Stimulated activated CD4-positive, alpha-beta T cell treated with anti-CD3 and anti-CD28 coated beads, TNF-alpha, amount 100 ng/mL, for 48 hours (primary cell): ENCODE measurements at regions not wholly inside any gene's neighbourhood (a gene's known extent, or its start where the extent isn't known, plus 50 kb on each side); places are given as distances from the start of the nearest gene placed in this dataset.
"Not testable (repeated sequence)": the region's sequence is repeated elsewhere in the genome, so short reads cannot be mapped to it uniquely, and the experiment has no call there.

Source experiments
- DNase-seq, 3 donors: peaks; one replicate each; pipeline ENCODE4 v3.0.0-alpha.2; 2020; ENCODE audit warnings: low read depth in 3 of 3

DNA sequence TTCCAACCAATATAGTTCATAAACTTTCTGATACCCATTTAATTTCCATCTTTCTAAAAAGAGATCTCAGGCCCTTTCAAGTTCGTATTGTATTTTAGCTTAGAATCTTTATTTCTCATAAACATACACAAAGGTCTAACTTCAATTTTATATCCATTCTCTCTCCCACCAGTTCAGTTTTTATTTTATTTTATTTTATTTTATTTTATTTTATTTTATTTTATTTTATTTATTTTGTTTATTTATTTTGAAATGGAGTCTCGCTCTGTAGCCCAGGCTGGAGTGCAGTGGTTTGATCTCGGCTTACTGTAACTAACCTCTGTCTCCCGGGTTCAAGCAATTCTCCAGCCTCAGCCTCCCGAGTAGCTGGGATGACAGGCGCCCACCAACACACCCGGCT lies 552.8 kb downstream of the SLITRK5 start:
- no peak for DNase-seq

GRCh38 chr13:88235441-88235840 lies 564.3 kb downstream of the SLITRK5 start:
- DNase-seq, result no peak

DNA sequence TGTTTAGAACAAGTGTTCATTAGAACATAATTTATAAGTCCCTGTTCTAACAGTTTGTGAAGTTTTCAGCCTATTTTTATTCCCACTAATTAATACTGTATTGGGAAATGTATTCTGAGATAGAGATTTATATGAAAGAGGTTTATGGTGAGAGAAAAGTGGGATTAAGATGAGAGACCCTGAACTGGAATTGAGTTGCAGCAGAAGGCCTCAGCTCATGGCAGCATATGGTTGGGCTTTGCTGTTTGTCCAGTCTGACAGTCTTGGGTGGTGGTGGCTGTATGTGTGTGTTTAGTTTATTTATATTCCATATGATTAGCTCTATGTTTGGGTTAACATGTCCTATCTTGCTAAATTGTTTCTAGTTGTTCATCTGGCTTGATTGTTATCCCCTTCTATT lies 575.1 kb downstream of the SLITRK5 start:
- no peak for DNase-seq

DNA sequence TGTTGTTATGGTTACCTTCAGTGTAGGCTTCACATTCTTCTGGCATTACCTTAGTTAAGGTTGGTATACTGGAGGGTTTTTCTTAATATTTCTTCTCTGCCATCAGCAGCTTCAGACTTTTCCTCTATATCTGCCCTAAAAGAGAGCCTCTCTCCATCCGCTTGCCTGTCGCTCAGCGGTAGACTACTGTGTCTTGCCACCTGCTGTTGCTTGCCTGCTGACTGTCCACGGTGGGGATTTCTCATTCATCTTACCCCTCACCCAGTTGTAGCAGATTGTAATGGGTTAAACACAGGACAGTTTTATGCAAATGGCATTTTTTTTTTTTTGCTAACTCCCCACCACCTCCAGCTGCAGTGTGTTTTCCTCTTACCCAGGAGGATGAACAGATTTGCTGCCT lies 577.2 kb downstream of the SLITRK5 start:
- no peak for DNase-seq

DNA sequence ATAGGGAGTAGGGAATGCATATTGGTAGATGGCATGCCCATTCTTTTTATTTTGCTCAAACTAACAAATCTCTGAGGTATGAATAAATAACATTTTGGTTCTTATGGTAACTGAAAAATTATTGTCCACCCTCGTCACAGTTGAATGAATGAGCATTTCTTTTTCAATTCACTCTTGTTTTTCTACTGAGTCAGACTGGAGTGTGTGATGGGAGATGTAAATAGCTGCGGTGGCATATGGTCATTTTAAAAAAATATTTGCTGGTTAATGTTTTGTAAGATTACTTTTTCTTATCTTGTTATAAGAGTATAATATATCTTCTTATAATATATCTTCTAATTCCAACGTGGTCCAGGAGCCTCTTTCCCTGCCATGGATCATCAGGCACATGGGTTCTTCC lies 586.5 kb downstream of the SLITRK5 start:
- no peak for DNase-seq

DNA sequence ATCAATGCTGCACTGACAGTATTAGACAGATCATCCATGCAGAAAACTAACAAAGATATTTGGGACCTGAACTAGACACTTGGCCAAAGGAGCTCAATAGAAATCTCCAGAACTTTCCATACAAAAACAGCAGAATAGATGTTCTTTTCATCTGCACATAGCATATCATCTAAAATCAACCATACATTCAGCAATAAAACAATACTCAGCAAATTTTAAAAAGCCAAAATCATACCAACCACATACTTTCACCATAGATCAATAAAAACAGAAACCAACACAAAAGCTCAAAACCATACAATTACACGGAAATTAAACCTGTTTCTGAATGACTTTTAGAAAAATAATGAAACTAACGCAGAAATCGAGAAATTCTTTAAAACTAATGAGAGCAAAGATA lies 592.6 kb downstream of the SLITRK5 start:
- DNase-seq, result no peak

- DNase-seq, result no peak
These were observed 610.7 kb downstream of the SLITRK5 start for GRCh38 chr13:88281841-88282240.

DNA sequence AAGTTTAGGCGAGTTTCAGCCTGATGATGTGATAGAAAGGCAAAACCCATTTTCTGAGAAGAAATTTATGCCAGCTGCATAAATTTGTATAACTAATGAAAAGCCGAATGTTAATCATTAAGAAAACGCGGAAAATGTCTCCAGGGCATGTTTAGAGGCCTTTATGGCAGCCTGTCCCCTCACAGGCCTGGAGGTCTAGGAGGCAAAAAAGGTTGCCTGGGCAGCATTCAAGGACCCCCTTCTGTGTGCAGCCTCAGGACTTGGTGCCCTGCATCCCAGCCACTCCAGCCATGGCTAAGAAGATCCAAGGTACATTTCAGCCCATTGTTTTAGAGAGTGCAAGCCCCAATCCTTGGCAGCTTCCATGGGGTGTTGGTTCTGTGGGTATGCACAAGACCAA lies 614.2 kb downstream of the SLITRK5 start:
- no peak for DNase-seq

GRCh38 chr13:88288326-88288725 lies 617.2 kb downstream of the SLITRK5 start:
- no peak for DNase-seq

GRCh38 chr13:88291731-88292130 lies 620.6 kb downstream of the SLITRK5 start:
- DNase-seq, result not testable (repeated sequence)

- no peak for DNase-seq
These were observed 623.2 kb downstream of the SLITRK5 start for GRCh38 chr13:88294368-88294767.

DNA sequence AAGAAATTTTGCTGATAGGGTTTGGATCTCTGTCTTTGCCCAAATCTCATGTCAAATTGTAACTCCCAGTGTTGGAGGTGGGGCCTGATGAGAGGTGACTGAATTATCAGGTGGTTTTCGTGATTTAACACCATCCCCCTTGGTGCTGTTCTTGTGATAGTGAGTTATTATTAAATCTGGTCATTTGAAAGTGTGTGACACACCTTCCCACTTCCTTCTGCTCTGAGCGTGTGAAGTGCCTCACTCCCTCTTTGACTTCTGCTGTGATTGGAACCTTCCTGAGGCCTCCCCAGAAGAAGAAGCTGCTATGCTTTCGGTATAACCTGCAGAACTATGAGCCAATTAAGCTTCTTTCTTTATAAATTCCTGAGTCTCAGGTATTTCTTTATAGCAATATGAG lies 632.0 kb downstream of the SLITRK5 start:
- no peak for DNase-seq

DNA sequence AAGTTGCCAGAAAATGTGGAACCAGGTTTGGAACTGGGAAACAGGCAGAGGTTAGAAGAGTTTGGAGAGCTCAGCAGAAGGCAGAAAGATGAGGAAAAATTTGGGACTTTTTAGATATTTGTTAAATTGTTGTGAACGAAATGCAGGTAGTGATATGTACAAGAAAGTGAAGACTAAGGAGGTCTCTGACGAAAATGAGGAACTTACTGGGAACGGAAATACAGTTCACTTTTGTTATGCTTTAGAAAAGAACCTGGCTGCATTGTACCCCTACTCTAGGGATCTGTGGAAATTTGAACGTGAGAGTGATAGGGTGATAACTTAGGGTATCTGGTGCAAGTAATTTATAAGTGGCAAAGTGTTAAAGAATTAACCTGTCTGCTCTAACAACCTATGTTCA lies 632.4 kb downstream of the SLITRK5 start:
- no peak for DNase-seq

DNA sequence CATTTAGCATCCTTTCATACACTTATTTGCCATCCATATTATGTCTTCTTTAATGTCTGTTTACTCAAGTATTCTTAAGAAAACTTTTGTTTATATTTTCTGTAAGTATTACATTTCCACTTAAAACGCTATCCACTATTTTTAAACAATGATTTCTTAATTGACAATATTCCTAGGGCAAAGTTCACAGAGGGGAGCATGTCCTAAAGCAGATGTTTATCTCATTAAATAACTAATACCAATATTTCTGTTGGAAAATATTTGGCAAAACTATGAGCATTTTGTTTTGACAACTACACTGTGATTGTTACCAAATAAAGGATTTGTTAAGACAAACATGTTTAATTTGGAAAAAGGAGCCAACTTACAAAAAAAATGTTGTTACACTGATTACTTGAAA lies 643.3 kb downstream of the SLITRK5 start:
- no peak for DNase-seq

GRCh38 chr13:88329066-88329465 lies 657.9 kb downstream of the SLITRK5 start:
- DNase-seq, result no peak

DNA sequence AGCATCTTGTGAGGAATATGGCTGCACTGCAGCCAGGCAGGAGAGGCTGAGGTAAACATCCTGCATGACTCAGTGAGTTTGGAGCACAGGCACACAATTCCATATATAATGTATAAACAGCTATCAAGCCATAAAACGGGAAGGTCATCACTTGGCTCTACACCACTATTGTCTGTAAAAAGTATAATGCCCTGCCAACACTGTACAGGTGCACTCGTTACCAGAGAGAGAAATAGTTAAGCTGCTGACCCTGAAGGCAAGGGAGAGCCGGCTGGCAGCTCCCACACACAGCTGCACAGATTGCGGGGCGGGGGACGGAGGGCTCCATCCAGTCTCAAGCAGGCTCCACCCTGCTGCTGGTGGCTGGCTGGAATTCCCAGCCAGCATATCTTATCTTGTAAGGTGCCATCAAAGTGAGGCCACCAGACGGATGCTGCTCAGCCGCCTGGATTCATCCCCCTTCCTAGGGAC lies 668.1 kb downstream of the SLITRK5 start:
- DNase-seq, result no peak

DNA sequence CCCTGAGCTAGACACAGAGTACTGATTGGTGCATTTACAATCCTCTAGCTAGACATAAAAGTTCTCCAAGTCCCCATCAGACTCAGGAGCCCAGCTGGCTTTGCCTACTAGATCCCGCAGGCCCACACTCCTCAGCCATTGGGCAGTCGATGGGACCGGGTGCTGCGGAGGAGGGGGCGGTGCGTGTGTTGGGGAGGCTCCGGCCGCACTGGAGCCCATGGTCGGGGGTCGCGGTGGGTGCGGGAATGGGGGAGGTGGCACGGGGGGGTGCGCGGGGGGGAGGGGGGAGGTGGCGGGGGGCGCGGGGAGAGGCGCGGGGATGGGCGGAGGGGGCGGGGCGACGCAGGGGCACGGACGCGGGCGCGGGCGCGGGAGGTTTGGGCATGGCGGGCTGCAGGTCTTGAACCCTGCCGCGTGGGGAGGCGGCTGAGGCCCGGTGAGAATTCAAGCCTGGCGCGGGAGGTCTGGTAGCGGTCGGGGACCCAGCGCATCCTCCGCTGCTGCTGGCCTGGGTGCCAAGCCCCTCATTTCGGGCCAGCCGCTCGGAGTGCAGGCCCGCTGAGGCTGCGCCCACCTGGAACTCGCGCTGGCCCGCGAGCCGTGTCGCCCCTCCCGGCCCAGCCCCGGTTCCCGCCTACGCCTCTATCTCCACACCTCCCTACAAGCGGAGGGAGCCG lies 674.1 kb downstream of the SLITRK5 start:
- no peak for DNase-seq

DNA sequence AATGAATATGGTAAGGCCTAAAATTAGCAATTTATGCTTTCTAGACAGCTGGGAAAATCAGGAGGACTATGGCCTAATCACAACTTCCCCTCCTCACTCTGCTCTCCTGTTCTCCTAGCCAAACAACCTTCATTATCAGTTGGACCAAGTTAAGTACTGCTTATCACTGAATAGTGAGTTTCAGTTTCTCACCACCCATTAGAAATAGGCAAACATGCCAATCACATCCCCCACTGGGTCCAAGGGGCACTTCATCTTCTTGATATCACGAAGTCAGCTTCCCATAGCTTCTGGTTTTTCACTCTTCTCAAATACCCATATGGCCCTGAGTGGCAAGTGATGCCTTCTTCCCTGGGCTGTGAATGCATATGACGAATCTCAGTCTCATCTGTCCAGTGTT lies 689.6 kb downstream of the SLITRK5 start:
- no peak for DNase-seq

GRCh38 chr13:88369866-88370265 lies 698.7 kb downstream of the SLITRK5 start:
- DNase-seq, result no peak

DNA sequence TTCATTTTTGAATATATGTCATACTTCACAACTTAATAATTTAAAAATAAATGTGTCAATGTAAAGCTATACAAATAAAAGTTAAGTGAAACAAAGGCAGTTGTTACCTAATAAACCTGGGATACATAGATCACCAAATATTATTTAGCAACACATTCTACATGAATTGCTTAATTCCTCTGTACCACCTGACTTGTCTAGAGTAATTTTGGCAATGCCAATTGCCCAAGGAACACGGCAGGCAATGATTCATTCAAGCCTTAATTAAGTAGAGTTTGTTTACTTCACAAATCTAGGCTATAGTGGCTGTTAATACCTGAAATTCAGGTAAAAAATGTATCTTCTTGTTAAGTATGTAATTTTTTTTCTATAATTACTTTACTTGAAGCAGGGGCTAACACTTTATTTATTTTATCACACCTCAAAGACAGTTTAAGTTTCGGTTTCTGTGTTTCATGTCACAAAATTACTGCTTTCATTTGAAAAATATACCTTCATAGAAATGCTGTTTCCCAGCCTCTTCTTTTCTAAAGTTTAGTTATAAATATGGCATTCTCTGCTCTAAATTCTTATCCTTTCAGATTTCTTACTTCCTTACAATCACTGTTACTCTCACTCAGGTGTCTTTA lies 705.7 kb downstream of the SLITRK5 start:
- no peak for DNase-seq

DNA sequence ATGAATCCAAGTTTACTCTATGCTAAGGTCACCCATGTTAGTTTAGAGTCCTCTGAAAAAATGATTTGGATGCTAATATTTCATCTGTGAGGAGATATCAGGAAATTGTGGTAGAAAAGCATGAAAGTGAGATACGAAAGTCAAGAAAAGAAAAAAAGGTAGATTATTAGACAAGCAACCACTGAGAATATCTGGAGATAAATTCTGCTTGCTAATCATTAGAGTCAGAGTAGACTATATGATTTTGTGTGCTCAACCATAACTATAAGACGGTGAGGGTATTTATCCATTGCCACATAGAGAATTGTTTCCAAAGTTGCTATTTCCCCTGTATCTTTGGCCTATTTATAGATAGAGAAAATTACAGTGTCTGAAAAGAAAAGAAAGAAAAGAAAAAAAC lies 706.7 kb downstream of the SLITRK5 start:
- no peak for DNase-seq

GRCh38 chr13:88384542-88384941 lies 713.4 kb downstream of the SLITRK5 start:
- DNase-seq, result no peak

DNA sequence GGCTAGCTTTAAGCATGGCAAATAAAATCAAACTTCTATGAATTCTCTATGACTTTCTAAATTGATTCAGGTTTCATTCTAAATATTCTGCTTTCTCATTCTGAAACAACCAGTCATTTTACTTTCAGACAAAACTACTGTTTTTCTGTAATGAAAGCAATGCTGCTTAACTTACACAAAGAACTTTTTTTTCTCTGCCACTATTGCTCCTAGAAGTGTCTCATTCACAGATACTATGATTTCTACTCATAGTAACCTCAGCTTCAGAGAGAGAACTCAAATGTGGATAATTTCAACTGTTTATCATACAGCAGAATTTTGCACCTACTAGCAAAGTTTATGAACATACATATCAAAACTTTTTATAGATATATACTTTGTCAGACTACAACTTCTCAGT lies 724.6 kb downstream of the SLITRK5 start:
- DNase-seq, result no peak

GRCh38 chr13:88411696-88412095 lies 740.5 kb downstream of the SLITRK5 start:
- DNase-seq, result no peak
